H1 (cell line): ENCODE measurements at regions not wholly inside any gene's neighbourhood (a gene's known extent, or its start where the extent isn't known, plus 50 kb on each side); places are given as distances from the start of the nearest gene placed in this dataset.

Source experiments
- CTCF ChIA-PET: fragments of 300-600 bp; sonication (Branson Sonifier 250); formaldehyde crosslinking; loops from one replicate; lab custom pipeline; 2021; ENCODE audit not compliant: partially characterized antibody; lab: Charles Lee
- POLR2A ChIA-PET: fragments of 300-600 bp; sonication (Branson Sonifier 250); formaldehyde crosslinking; loops from one replicate; lab custom pipeline; 2021; ENCODE audit warnings: inconsistent platforms; ENCODE audit not compliant: partially characterized antibody; lab: Charles Lee
- DNase-seq, 2 experiments: peaks; one replicate each; pipeline versions ENCODE4 v3.0.0 to v3.0.0-alpha.2; 2010 to 2022; ENCODE audit warnings: low spot score in 2 of 2, low read depth in 1 of 2, mixed read lengths in 1 of 2
- FAIRE-seq: peaks from 2 replicates; lab custom pipeline; 2011; peaks lifted over from hg19 to GRCh38; lab: Jason Lieb, UNC
- H2AFZ ChIP-seq: 2 replicates; pipeline ENCODE4 v1.8.1; 2012; ENCODE audit warnings: low read length, inconsistent platforms
- H2AK5ac ChIP-seq: 2 replicates; pipeline ENCODE4 v1.6.1; 2013; ENCODE audit warnings: low read depth, low read length
- H2BK120ac ChIP-seq: replicated peaks from 2 replicates; pipeline ENCODE3; 2013; ENCODE audit warnings: low read depth, low read length, inconsistent platforms
- H2BK12ac ChIP-seq: 2 replicates; pipeline ENCODE4 v1.6.1; 2013; ENCODE audit warnings: low read depth, low read length
- H2BK15ac ChIP-seq: 2 replicates; pipeline ENCODE4 v1.6.1; 2013; ENCODE audit warnings: low read length
- H2BK20ac ChIP-seq: 2 replicates; pipeline ENCODE4 v1.6.1; 2013; ENCODE audit warnings: low read length
- H2BK5ac ChIP-seq: 2 replicates; pipeline ENCODE4 v1.6.1; 2013; ENCODE audit warnings: low read depth, low read length
- H3K14ac ChIP-seq: 2 replicates; pipeline ENCODE4 v1.6.1; 2013; ENCODE audit warnings: inconsistent platforms; ENCODE audit not compliant: insufficient read length
- H3K18ac ChIP-seq: 2 replicates; pipeline ENCODE4 v1.6.1; 2013; ENCODE audit warnings: low read length; ENCODE audit errors: extremely low read depth
- H3K23ac ChIP-seq: 2 replicates; pipeline ENCODE4 v1.6.1; 2013; ENCODE audit warnings: inconsistent platforms; ENCODE audit not compliant: insufficient read length
- H3K23me2 ChIP-seq: 2 replicates; pipeline ENCODE4 v1.6.1; 2013; ENCODE audit warnings: low read depth, low read length
- H3K27ac ChIP-seq: 2 replicates; pipeline ENCODE4 v1.6.1; 2011; ENCODE audit warnings: low read depth, low read length, inconsistent platforms
- H3K27me3 ChIP-seq, 4 experiments: replicated peaks in 1 of 4; 1 replicate in 1 of 4; 2 replicates in 3 of 4; pipeline versions ENCODE4 v1.6.1 to v1.8.1; 2011 to 2013; ENCODE audit warnings: low read length in 3 of 4, mild to moderate bottlenecking in 3 of 4, inconsistent platforms in 2 of 4, mixed read lengths in 2 of 4, moderate library complexity in 1 of 4; ENCODE audit not compliant: control insufficient read depth in 3 of 4, insufficient read depth in 3 of 4; ENCODE audit errors: extremely low read depth in 1 of 4
- H3K36me3 ChIP-seq, 4 experiments: 2 replicates each; pipeline versions ENCODE4 v1.6.1 to v1.8.1; 2011 to 2013; ENCODE audit warnings: mild to moderate bottlenecking in 4 of 4, low read length in 3 of 4, moderate library complexity in 2 of 4, control low read depth in 1 of 4, inconsistent platforms in 1 of 4; ENCODE audit not compliant: insufficient read depth in 4 of 4, control insufficient read depth in 2 of 4
- H3K4ac ChIP-seq: replicated peaks from 2 replicates; pipeline ENCODE3; 2013; ENCODE audit warnings: low read length, low read depth, mixed read lengths, inconsistent platforms; ENCODE audit not compliant: insufficient read length
- H3K4me1 ChIP-seq, 4 experiments: replicated peaks in 1 of 4; 1 replicate in 1 of 4; 2 replicates in 3 of 4; pipeline versions ENCODE4 v1.6.1 to v1.8.1; 2011 to 2013; ENCODE audit warnings: low read length in 3 of 4, inconsistent platforms in 2 of 4, mixed read lengths in 1 of 4; ENCODE audit not compliant: insufficient read depth in 4 of 4, control insufficient read depth in 3 of 4
- H3K4me2 ChIP-seq, 2 experiments: 2 replicates each; pipeline versions ENCODE4 v1.6.1 to v1.8.1; 2011 to 2013; ENCODE audit warnings: low read depth in 2 of 2, low read length in 2 of 2, control low read depth in 1 of 2, inconsistent platforms in 1 of 2, mild to moderate bottlenecking in 1 of 2; ENCODE audit not compliant: insufficient read depth in 1 of 2
- H3K4me3 ChIP-seq, 4 experiments: fragments of 200-600, 300-600 bp in 1 of 4; sonication (generic), shearing (Covaris generic), sonication (Bioruptor Twin) in 1 of 4; 2 replicates each; pipeline versions ENCODE4 v1.5.1 to v1.8.1; 2011 to 2016; ENCODE audit warnings: low read length in 4 of 4, low read depth in 3 of 4, control low read depth in 2 of 4, inconsistent platforms in 2 of 4, mild to moderate bottlenecking in 2 of 4, mixed read lengths in 1 of 4, moderate library complexity in 1 of 4; ENCODE audit not compliant: insufficient read depth in 2 of 4; ENCODE audit errors: extremely low read depth in 1 of 4
- H3K56ac ChIP-seq: replicated peaks from 2 replicates; pipeline ENCODE3; 2013; ENCODE audit warnings: low read depth, mild to moderate bottlenecking, mixed read lengths, low read length, inconsistent platforms; ENCODE audit not compliant: insufficient read length
- H3K79me1 ChIP-seq: 2 replicates; pipeline ENCODE4 v1.6.1; 2013; ENCODE audit warnings: low read depth, low read length, control low read depth
- H3K79me2 ChIP-seq, 2 experiments: 2 replicates each; pipeline versions ENCODE4 v1.6.1 to v1.8.1; 2012 to 2013; ENCODE audit warnings: low read length in 2 of 2, mild to moderate bottlenecking in 2 of 2, inconsistent platforms in 1 of 2; ENCODE audit not compliant: insufficient read depth in 2 of 2, control insufficient read depth in 1 of 2
- H3K9ac ChIP-seq, 4 experiments: replicated peaks in 1 of 4; 1 replicate in 1 of 4; 2 replicates in 3 of 4; pipeline versions ENCODE4 v1.6.1 to v1.8.1; 2011 to 2013; ENCODE audit warnings: low read depth in 3 of 4, low read length in 3 of 4, control low read depth in 2 of 4, mild to moderate bottlenecking in 2 of 4, moderate library complexity in 2 of 4, inconsistent platforms in 1 of 4; ENCODE audit errors: extremely low read depth in 1 of 4
- H3K9me3 ChIP-seq, 2 experiments: 2 replicates each; pipeline versions ENCODE4 v1.6.1 to v1.8.1; 2012 to 2013; ENCODE audit warnings: mild to moderate bottlenecking in 2 of 2, moderate library complexity in 2 of 2, control low read depth in 1 of 2, inconsistent platforms in 1 of 2, low read depth in 1 of 2, low read length in 1 of 2, mixed read lengths in 1 of 2; ENCODE audit not compliant: insufficient read depth in 2 of 2
- H4K20me1 ChIP-seq, 2 experiments: replicated peaks in 1 of 2; 2 replicates each; pipeline versions ENCODE3 to v1.8.1; 2011 to 2013; ENCODE audit warnings: inconsistent platforms in 2 of 2, low read length in 2 of 2, mild to moderate bottlenecking in 1 of 2; ENCODE audit not compliant: insufficient read depth in 2 of 2, control insufficient read depth in 1 of 2
- H4K5ac ChIP-seq: 2 replicates; pipeline ENCODE4 v1.6.1; 2013; ENCODE audit warnings: low read length, low read depth, mixed read lengths, inconsistent platforms; ENCODE audit not compliant: insufficient read length
- H4K8ac ChIP-seq: 2 replicates; pipeline ENCODE4 v1.8.0; 2013; ENCODE audit warnings: mild to moderate bottlenecking, moderate library complexity, low read length, inconsistent platforms; ENCODE audit not compliant: insufficient read depth; ENCODE audit errors: extremely low read depth
- H4K91ac ChIP-seq: replicated peaks from 2 replicates; pipeline ENCODE3; 2013; ENCODE audit warnings: low read length, mixed read lengths, inconsistent platforms; ENCODE audit not compliant: insufficient read length
- CEBPB ChIP-seq: IDR thresholded peaks from 2 replicates; pipeline ENCODE4 v1.6.1; 2012; ENCODE audit warnings: low read depth, low read length
- CREB1 ChIP-seq: IDR thresholded peaks from 2 replicates; pipeline ENCODE4 v1.6.1; 2012; ENCODE audit warnings: inconsistent platforms
- EGR1 ChIP-seq: IDR thresholded peaks from 2 replicates; pipeline ENCODE4 v1.6.1; 2011; ENCODE audit warnings: low read depth, low read length, borderline replicate concordance
- GABPA ChIP-seq: IDR thresholded peaks from 2 replicates; pipeline ENCODE4 v1.6.1; 2011; ENCODE audit warnings: mild to moderate bottlenecking, low read length, moderate library complexity, borderline replicate concordance; ENCODE audit not compliant: insufficient read depth
- HDAC2 ChIP-seq, 2 experiments: fragments of 300-600 bp in 1 of 2; sonication (generic) in 1 of 2; IDR thresholded peaks; 2 replicates each; pipeline ENCODE4 v1.6.1; 2011 to 2012; ENCODE audit warnings: low read depth in 2 of 2, low read length in 2 of 2, mild to moderate bottlenecking in 2 of 2, moderate library complexity in 2 of 2, borderline replicate concordance in 1 of 2, inconsistent platforms in 1 of 2
- HDAC6 ChIP-seq: IDR thresholded peaks from one replicate; pipeline ENCODE4 v1.7.1; 2012; ENCODE audit warnings: low read depth, mild to moderate bottlenecking, inconsistent platforms, low read length, moderate library complexity
- KDM1A ChIP-seq: fragments of 200-600, 300-600 bp; sonication (generic); IDR thresholded peaks from 2 replicates; pipeline ENCODE4 v1.7.1; 2016; ENCODE audit warnings: mild to moderate bottlenecking, low read length, borderline replicate concordance
- KDM5A ChIP-seq: fragments of 200-600 bp; IDR thresholded peaks from 2 replicates; pipeline ENCODE4 v1.7.1; 2012; ENCODE audit warnings: mild to moderate bottlenecking, low read length, inconsistent platforms, mixed read lengths
- MAFK ChIP-seq: IDR thresholded peaks from 2 replicates; pipeline ENCODE4 v1.6.1; 2012; ENCODE audit warnings: low read depth, mild to moderate bottlenecking, improper control_type of control experiment, low read length
- NRF1 ChIP-seq: IDR thresholded peaks from 2 replicates; pipeline ENCODE4 v1.6.1; 2011; ENCODE audit warnings: mild to moderate bottlenecking, low read depth, low read length, improper control_type of control experiment
- RBBP5 ChIP-seq: IDR thresholded peaks from 2 replicates; pipeline ENCODE4 v1.7.1; 2012; ENCODE audit warnings: low read depth, mild to moderate bottlenecking, inconsistent platforms, low read length, moderate library complexity, borderline replicate concordance
- RFX5 ChIP-seq: IDR thresholded peaks from 2 replicates; pipeline ENCODE4 v1.6.1; 2011; ENCODE audit warnings: low read depth, low read length, improper control_type of control experiment, borderline replicate concordance
- SIRT6 ChIP-seq: IDR thresholded peaks from one replicate; pipeline ENCODE4 v1.7.1; 2012; ENCODE audit warnings: low read length, inconsistent platforms
- SP4 ChIP-seq: IDR thresholded peaks from 2 replicates; pipeline ENCODE4 v1.6.1; 2012; ENCODE audit warnings: low read length, inconsistent platforms
- WGBS, 2 experiments: shearing (Covaris generic) in 1 of 2; methylation state at CpG; one replicate each; pipeline versions ENCODE4 v1.1.6 to v1.1.7; 2013 to 2015; ENCODE audit warnings: low lambda C conversion rate in 2 of 2, mixed read lengths in 2 of 2, inconsistent platforms in 1 of 2, low coverage in 1 of 2, missing lambda C conversion rate in 1 of 2; ENCODE audit not compliant: insufficient replicate concordance in 2 of 2, insufficient coverage in 1 of 2, insufficient read length in 1 of 2; ENCODE audit errors: extremely low coverage in 1 of 2, missing lambda C conversion rate in 1 of 2; 5-methylcytosine and 5-hydroxymethylcytosine counted together
- TF ChIP-seq, protein P1 (sequence below): IDR thresholded peaks from 2 replicates; pipeline ENCODE4 v1.6.1; 2011; ENCODE audit warnings: low read depth, mild to moderate bottlenecking, low read length; ENCODE audit not compliant: insufficient read depth

DNA sequence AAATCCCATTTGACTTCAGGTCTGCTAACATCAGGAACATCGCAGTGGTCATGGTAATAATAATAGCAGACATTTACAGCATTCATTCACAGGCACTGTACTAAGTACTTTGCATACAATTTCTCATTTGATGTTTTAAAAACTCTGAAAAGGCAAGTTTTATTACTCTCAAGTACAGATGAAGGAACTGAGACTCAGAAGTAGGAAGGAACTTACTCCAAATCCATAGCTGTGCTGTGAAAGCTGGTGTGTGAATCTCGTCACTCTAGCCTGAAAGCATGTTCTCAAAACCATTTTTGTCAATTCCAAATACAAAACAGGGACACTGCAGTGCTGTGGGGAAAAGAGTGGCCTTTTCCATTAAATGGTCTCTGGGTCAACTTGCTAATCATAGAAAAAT lies 179.9 kb downstream of the FAM43A start:
- Histone ChIP-seq H3K23ac (no peak overlapping the region), H3K4me1 (peaks cover 0 to 5% (median 1%) of the 10 kb centered on the region in 4 experiments; a peak in 4 of 7 replicates), H2BK15ac (no peak overlapping the region), H4K20me1 (no peaks in the 10 kb centered on the region), H3K14ac (no peak overlapping the region), H4K5ac (no peak overlapping the region), H3K27me3 (no peaks in the 10 kb centered on the region), H2BK12ac (no peak overlapping the region), H2BK120ac (no peak overlapping the region), H3K79me2 (no peaks in the 10 kb centered on the region), H3K36me3 (no peaks in the 10 kb centered on the region), H2BK20ac (no peak overlapping the region), H3K4me3 (no peak overlapping the region), H3K23me2 (no peaks in the 10 kb centered on the region), H3K79me1 (no peaks in the 10 kb centered on the region), H4K8ac (no peak overlapping the region), H2AFZ (no peak overlapping the region), H4K91ac (no peak overlapping the region), H3K27ac (no peak overlapping the region), H3K4me2 (no peak overlapping the region), H3K4ac (no peak overlapping the region), H2AK5ac (no peak overlapping the region), H3K9me3 (peaks cover 0 to 2% of the 10 kb centered on the region in 2 experiments; a peak in 2 of 4 replicates), H3K18ac (no peak overlapping the region), H3K9ac (no peak overlapping the region), H2BK5ac (no peak overlapping the region), H3K56ac (no peak overlapping the region)
- 91% methylated on average over 2 of the region's 2 CpGs; no CpG with 5 or more reads in 1 of the 2 experiments for WGBS, 2 experiments
- ChIA-PET POLR2A (no interaction called here), CTCF (interaction anchor here (0.9 to 1.8 kb wide), 5 partner anchors 19 to 183 kb away, joined by 3 to 4 read pairs (median 3); no protein-coding TSS in a partner anchor)
- DNase-seq (no peak), FAIRE-seq (no peak)
- no peak for TF ChIP-seq SIRT6
- no peak for TF ChIP-seq EGR1
- no peak for TF ChIP-seq RFX5
- TF ChIP-seq SP4, result no peak
- TF ChIP-seq GABPA, result no peak
- TF ChIP-seq KDM5A, result no peak
- no peak for TF ChIP-seq HDAC2 (IDR thresholded peaks at IDR 0.05; ENCODE audit: borderline replicate concordance in 1 of 2, low read depth in 2 of 2, low read length in 2 of 2)
- no peak for TF ChIP-seq NRF1
- no peak for TF ChIP-seq HDAC6
- TF ChIP-seq, protein P1, sequence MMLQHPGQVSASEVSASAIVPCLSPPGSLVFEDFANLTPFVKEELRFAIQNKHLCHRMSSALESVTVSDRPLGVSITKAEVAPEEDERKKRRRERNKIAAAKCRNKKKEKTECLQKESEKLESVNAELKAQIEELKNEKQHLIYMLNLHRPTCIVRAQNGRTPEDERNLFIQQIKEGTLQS, result no peak
- TF ChIP-seq KDM1A, result no peak
- TF ChIP-seq MAFK, result no peak
- no peak for TF ChIP-seq CEBPB
- TF ChIP-seq RBBP5, result no peak
- TF ChIP-seq CREB1, result no peak
